B cell (primary cell): ENCODE measurements at regions not wholly inside any gene's neighbourhood (a gene's known extent, or its start where the extent isn't known, plus 50 kb on each side); places are given as distances from the start of the nearest gene placed in this dataset.

Source experiments
- ATAC-seq: fragments of 200-7000 bp; cut with Tn5 transposase; one replicate; pipeline ENCODE4 v1.10.0; 2021; ENCODE audit warnings: low read depth, mild to moderate bottlenecking, moderate number of reproducible peaks, moderate library complexity
- CTCF ChIA-PET: fragments of 350-600 bp; sonication (Branson Sonifier 250); formaldehyde crosslinking; loops from one replicate; lab custom pipeline; 2021; ENCODE audit warnings: antibody characterized with exemption, inconsistent platforms; lab: Charles Lee
- POLR2A ChIA-PET: fragments of 350-600 bp; sonication (Branson Sonifier 250); formaldehyde crosslinking; loops from one replicate; lab custom pipeline; 2021; ENCODE audit warnings: antibody characterized with exemption; lab: Charles Lee
- DNase-seq: peaks from one replicate; pipeline ENCODE4 v3.0.0; 2013
- H2AFZ ChIP-seq: 2 replicates; pipeline ENCODE4 v1.6.1; 2012; ENCODE audit warnings: mild to moderate bottlenecking, low read depth, low read length; ENCODE audit not compliant: insufficient read depth, poor library complexity, severe bottlenecking
- H3K27ac ChIP-seq, 2 donors: 1 replicate in 1 of 2; 2 replicates in 1 of 2; pipeline ENCODE4 v1.5.1; 2012 to 2013; ENCODE audit warnings: low read length in 2 of 2, mild to moderate bottlenecking in 2 of 2, moderate library complexity in 1 of 2
- H3K27me3 ChIP-seq, 4 experiments: fragments of 200-600 bp in 1 of 4; sonication (generic) in 1 of 4; replicated peaks in 1 of 4; 1 replicate in 2 of 4; 2 replicates in 2 of 4; pipeline versions ENCODE4 v1.6.1 to v1.7.0; 2013 to 2016; ENCODE audit warnings: low read length in 3 of 4, mild to moderate bottlenecking in 2 of 4, mixed read lengths in 1 of 4, moderate library complexity in 1 of 4; ENCODE audit not compliant: insufficient read depth in 4 of 4, control insufficient read depth in 3 of 4; ENCODE audit errors: control extremely low read depth in 1 of 4
- H3K36me3 ChIP-seq, 2 experiments: replicated peaks in 1 of 2; 1 replicate in 1 of 2; 2 replicates in 1 of 2; pipeline versions ENCODE4 v1.6.1 to v1.7.1; 2013; ENCODE audit warnings: low read length in 1 of 2; ENCODE audit not compliant: insufficient read depth in 2 of 2, control insufficient read depth in 1 of 2; ENCODE audit errors: control extremely low read depth in 1 of 2, extremely low read depth in 1 of 2
- H3K4me1 ChIP-seq, 2 donors: fragments of 200-600 bp in 1 of 2; sonication (generic) in 1 of 2; 1 replicate in 1 of 2; 2 replicates in 1 of 2; pipeline versions ENCODE4 v1.5.1 to v1.6.1; 2013 to 2017; ENCODE audit warnings: low read length in 2 of 2; ENCODE audit not compliant: control insufficient read depth in 2 of 2, insufficient read depth in 2 of 2
- H3K4me2 ChIP-seq: replicated peaks from 2 replicates; pipeline ENCODE3; 2012; ENCODE audit warnings: mild to moderate bottlenecking, low read depth, low read length; ENCODE audit not compliant: poor library complexity, severe bottlenecking
- H3K4me3 ChIP-seq, 5 experiments: fragments of 200-600 bp in 1 of 5; sonication (generic) in 1 of 5; 1 replicate in 3 of 5; 2 replicates in 2 of 5; pipeline versions ENCODE4 v1.5.1 to v1.7.0; 2011 to 2016; ENCODE audit warnings: low read length in 4 of 5, mild to moderate bottlenecking in 4 of 5, low read depth in 2 of 5, control low read depth in 1 of 5, moderate library complexity in 1 of 5; ENCODE audit not compliant: insufficient read depth in 1 of 5; ENCODE audit errors: control extremely low read depth in 1 of 5, extremely low read depth in 1 of 5
- H3K79me2 ChIP-seq: fragments of 200-600 bp; sonication (generic); one replicate; pipeline ENCODE4 v1.6.0; 2016; ENCODE audit warnings: low read length; ENCODE audit not compliant: control insufficient read depth, insufficient read depth
- H3K9ac ChIP-seq: fragments of 200-600 bp; sonication (generic); 2 replicates; pipeline ENCODE4 v1.6.1; 2017; ENCODE audit warnings: mild to moderate bottlenecking, low read length, moderate library complexity
- H3K9me3 ChIP-seq, 3 donors: one replicate each; pipeline versions ENCODE4 v1.6.1 to v1.7.1; 2013; ENCODE audit warnings: low read length in 2 of 3; ENCODE audit not compliant: control insufficient read depth in 2 of 3, insufficient read depth in 1 of 3; ENCODE audit errors: control extremely low read depth in 1 of 3
- H4K20me1 ChIP-seq: 2 replicates; pipeline ENCODE4 v1.6.0; 2012; ENCODE audit warnings: mild to moderate bottlenecking, low read length; ENCODE audit not compliant: insufficient read depth, control insufficient read depth, poor library complexity, severe bottlenecking
- H3K27ac Mint-ChIP-seq: one replicate; pipeline ENCODE4 v1.8.0; 2021; ENCODE audit warnings: mixed read lengths
- H3K27me3 Mint-ChIP-seq: one replicate; pipeline ENCODE4 v1.8.0; 2021; ENCODE audit warnings: mixed read lengths
- H3K4me1 Mint-ChIP-seq: one replicate; pipeline ENCODE4 v1.8.0; 2021; ENCODE audit warnings: mixed read lengths
- H3K4me3 Mint-ChIP-seq: one replicate; pipeline ENCODE4 v1.8.0; 2021; ENCODE audit warnings: mixed read lengths
- H3K9me3 Mint-ChIP-seq: one replicate; pipeline ENCODE4 v1.8.0; 2022; ENCODE audit warnings: mixed read lengths; ENCODE audit not compliant: insufficient read depth
- CTCF ChIP-seq: fragments of 200-600 bp; IDR thresholded peaks from one replicate; pipeline ENCODE4 v1.8.0; 2022; ENCODE audit warnings: antibody characterized with exemption, mild to moderate bottlenecking
- EZH2 ChIP-seq: IDR thresholded peaks from 2 replicates; pipeline ENCODE4 v1.6.1; 2012; ENCODE audit warnings: borderline replicate concordance, low read depth, mild to moderate bottlenecking, moderate library complexity, low read length; ENCODE audit not compliant: insufficient read depth, poor library complexity, severe bottlenecking
- WGBS: methylation state at CpG from one replicate; pipeline ENCODE4 v1.1.5; 2013; ENCODE audit warnings: missing lambda C conversion rate; ENCODE audit not compliant: insufficient coverage; 5-methylcytosine and 5-hydroxymethylcytosine counted together
- intact Hi-C: fragments of 100-400 bp; cut with micrococcal nuclease; formaldehyde crosslinking; loops from one replicate; pipeline ENCODE4 v1.10.0; 2022

GRCh38 chr20:58141971-58142842 is 86.2 kb downstream of the ANKRD60 start:
- Mint-ChIP-seq H3K9me3 (no peaks in the 10 kb centered on the region), H3K27me3 (peaks cover 27% of the 10 kb centered on the region), H3K27ac (no peak overlapping the region), H3K4me1 (no peaks in the 10 kb centered on the region), H3K4me3 (no peak overlapping the region)
- H3K4me2 ChIP-seq = no peak overlapping the region
- 89% methylated on average over 18 of the region's 19 CpGs for WGBS
- peaks cover 0 to 4% (median 0%) of the 10 kb centered on the region in 3 donors for H3K9me3 ChIP-seq
- no peaks in the 10 kb centered on the region for H4K20me1 ChIP-seq
- ChIA-PET CTCF (interaction anchor here (0.7 kb wide), 1 partner anchor 15 kb away, joined by 3 read pairs; no protein-coding TSS in a partner anchor), POLR2A (no interaction called here)
- H3K9ac ChIP-seq = no peak overlapping the region
- H3K27me3 ChIP-seq = peaks cover 0 to 7% (median 0%) of the 10 kb centered on the region in 4 experiments
- H3K27ac ChIP-seq = no peak overlapping the region
- no peak for ATAC-seq
- intact Hi-C loops = no loop called here
- H3K4me3 ChIP-seq = no peak overlapping the region
- no peaks in the 10 kb centered on the region for H3K79me2 ChIP-seq
- TF ChIP-seq EZH2 = no peak
- TF ChIP-seq CTCF = no peak
- no peaks in the 10 kb centered on the region for H3K36me3 ChIP-seq
- no peak for DNase-seq
- no peak overlapping the region for H2AFZ ChIP-seq
- H3K4me1 ChIP-seq = no peaks in the 10 kb centered on the region

GRCh38 chr20:58141496-58141895 is 87.0 kb downstream of the ANKRD60 start:
- Histone ChIP-seq H3K4me2 (no peak overlapping the region), H3K79me2 (no peaks in the 10 kb centered on the region)

More at GRCh38 chr20:58141496-58141895, 87.0 kb downstream of the ANKRD60 start:
- Mint-ChIP-seq H3K27ac (no peak overlapping the region), H3K27me3 (peaks cover 30% of the 10 kb centered on the region), H3K4me3 (no peak overlapping the region), H3K9me3 (no peaks in the 10 kb centered on the region), H3K4me1 (no peaks in the 10 kb centered on the region)
- Histone ChIP-seq H3K27me3 (peaks cover 0 to 6% (median 0%) of the 10 kb centered on the region in 4 experiments), H3K9me3 (no peaks in the 10 kb centered on the region), H3K4me3 (no peak overlapping the region), H3K4me1 (no peaks in the 10 kb centered on the region), H4K20me1 (no peaks in the 10 kb centered on the region), H3K9ac (no peak overlapping the region), H3K36me3 (no peaks in the 10 kb centered on the region), H2AFZ (no peak overlapping the region), H3K27ac (no peak overlapping the region)
- ChIA-PET CTCF (interaction anchor here (0.7 kb wide), 1 partner anchor 15 kb away, joined by 3 read pairs; no protein-coding TSS in a partner anchor), POLR2A (no interaction called here)
- no peak for DNase-seq
- no peak for TF ChIP-seq EZH2
- no peak for TF ChIP-seq CTCF
- intact Hi-C loops = no loop called here
- 92% methylated on average over 2 of the region's 4 CpGs for WGBS
- no peak for ATAC-seq
